ENCODE measurements at regions not wholly inside any gene's neighbourhood (a gene's known extent, or its start where the extent isn't known, plus 50 kb on each side); places are given as distances from the start of the nearest gene placed in this dataset.

GRCh38 chr12:107284692-107285091 lies 191.3 kb upstream of the CRY1 start (continued):
- no peak for TF ChIP-seq REST (IDR thresholded peaks at IDR 0.05; ENCODE audit: unreplicated experiment)
- no peak for TF ChIP-seq EZH2 (IDR thresholded peaks at IDR 0.05; ENCODE audit: low read depth, unreplicated experiment)
- no peak for TF ChIP-seq JUNB (IDR thresholded peaks at IDR 0.05; ENCODE audit: unreplicated experiment)

GRCh38 chr12:107287436-107288413 lies 194.4 kb upstream of the CRY1 start:
- TF ChIP-seq CREB1 (CRISPR knock-in tag; IDR thresholded peaks at IDR 0.05; ENCODE audit: low read depth), result no peak
- no peak for TF ChIP-seq ZNF114 (CRISPR knock-in tag; IDR thresholded peaks at IDR 0.05)
- no peak for TF ChIP-seq REST (IDR thresholded peaks at IDR 0.05; ENCODE audit: unreplicated experiment)
- no peak for TF ChIP-seq NANOG (IDR thresholded peaks at IDR 0.05; ENCODE audit: borderline replicate concordance)
- no peak for TF ChIP-seq JUNB (IDR thresholded peaks at IDR 0.05; ENCODE audit: unreplicated experiment)
- no peak for DNase-seq (ENCODE audit: low spot score)
- H4K20me1 ChIP-seq (replicated peaks; ENCODE audit: insufficient read depth), result no peaks in the 10 kb centered on the region
- H3K4me3 ChIP-seq, result no peak overlapping the region
- H3K4me3 Mint-ChIP-seq, result no peak overlapping the region
- no peaks in the 10 kb centered on the region for H3K27me3 Mint-ChIP-seq (ENCODE audit: insufficient read depth, low read depth, poor library complexity)
- no peak overlapping the region for H3K4me2 ChIP-seq
- H3K36me3 ChIP-seq (ENCODE audit: insufficient read depth), result no peaks in the 10 kb centered on the region; the same call in 1 of the 2 replicates
- ATAC-seq, result no peak
- no peaks in the 10 kb centered on the region; the same call in 2 of the 3 replicates for H3K9me3 Mint-ChIP-seq
- peaks cover 5% of the 10 kb centered on the region; the same call in 1 of the 3 replicates for H3K4me1 Mint-ChIP-seq
- no peaks in the 10 kb centered on the region for H3F3A ChIP-seq (replicated peaks; ENCODE audit: low read depth)
- no peaks in the 10 kb centered on the region for H3K79me2 ChIP-seq (replicated peaks; ENCODE audit: insufficient read depth)
- H3K9me2 ChIP-seq (ENCODE audit: insufficient read depth), result no peaks in the 10 kb centered on the region; the same call in 1 of the 2 replicates
- no peaks in the 10 kb centered on the region for H3K36me3 Mint-ChIP-seq (ENCODE audit: low read depth)
- no peak overlapping the region for H2AFZ ChIP-seq
- no peaks in the 10 kb centered on the region for H3K4me1 ChIP-seq (ENCODE audit: insufficient read depth)
- no peaks in the 10 kb centered on the region for H3K27me3 ChIP-seq (ENCODE audit: insufficient read depth)
- H3K27ac ChIP-seq (ENCODE audit: low read depth), result no peak overlapping the region
- H3K27ac Mint-ChIP-seq, result no peak overlapping the region

Data from GM23338 (cell line).